GM12892 (cell line): ENCODE measurements at regions not wholly inside any gene's neighbourhood (a gene's known extent, or its start where the extent isn't known, plus 50 kb on each side); places are given as distances from the start of the nearest gene placed in this dataset.

Experiments used
- POLR2A ChIP-seq: IDR thresholded peaks from 2 replicates; pipeline ENCODE4 v1.6.1; 2011; ENCODE audit warnings: low read depth, low read length, control low read depth
- POLR2AphosphoS5 ChIP-seq: IDR thresholded peaks from 2 replicates; pipeline ENCODE4 v1.6.1; 2011; ENCODE audit warnings: low read depth, low read length, control low read depth

DNA sequence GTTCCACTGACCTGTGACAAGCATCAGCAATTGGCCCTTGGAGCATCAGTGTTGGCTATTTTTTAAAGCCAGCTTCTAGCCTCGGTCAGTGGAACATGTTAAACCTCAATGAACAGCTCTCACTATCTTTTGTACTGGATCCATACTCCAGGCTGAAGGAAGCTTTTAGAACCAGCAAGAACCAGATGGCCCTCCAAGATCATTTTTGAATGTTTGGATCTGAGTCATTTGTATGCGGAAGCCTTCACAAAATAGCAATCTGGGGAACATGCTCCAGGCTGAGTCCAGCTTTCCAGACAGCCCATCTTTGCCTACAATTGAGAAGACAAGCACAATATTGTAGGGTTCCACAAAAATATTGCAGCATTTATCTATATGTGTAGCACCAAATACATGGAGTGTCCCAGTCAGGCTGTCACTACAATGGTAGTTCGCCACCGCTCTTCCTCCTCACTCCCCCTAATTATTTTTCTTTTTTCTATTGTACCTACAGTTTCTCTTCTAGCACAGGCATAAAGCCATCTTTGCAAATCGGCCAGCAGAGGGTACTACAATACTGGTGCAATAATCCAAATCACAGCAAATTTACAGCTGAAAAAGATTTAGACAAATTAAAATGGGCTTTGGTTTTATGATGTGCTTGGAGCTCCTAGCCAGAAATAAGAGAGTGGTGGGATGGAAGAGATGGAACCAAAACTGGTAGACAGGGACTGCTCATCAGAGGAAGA lies 177.4 kb upstream of the BLID start:
- TF ChIP-seq POLR2A (no peak), POLR2AphosphoS5 (no peak)
